Aorta (tissue), 5 donors: ENCODE measurements at regions not wholly inside any gene's neighbourhood (a gene's known extent, or its start where the extent isn't known, plus 50 kb on each side); places are given as distances from the start of the nearest gene placed in this dataset.

Source experiments
- ATAC-seq: fragments of 200-7000 bp; cut with Tn5 transposase; one replicate; pipeline ENCODE4 v1.9.1; 2022; ENCODE audit warnings: moderate library complexity; ENCODE audit not compliant: low FRiP score
- DNase-seq, 2 donors: peaks; one replicate each; pipeline ENCODE4 v3.0.0-alpha.2; 2020
- H3K27ac ChIP-seq, 2 donors: one replicate each; pipeline ENCODE4 v1.5.1; 2013; ENCODE audit warnings: low read length in 2 of 2, mild to moderate bottlenecking in 2 of 2, moderate library complexity in 2 of 2, control low read depth in 1 of 2, inconsistent platforms in 1 of 2, low read depth in 1 of 2
- H3K27me3 ChIP-seq, 2 donors: one replicate each; pipeline ENCODE4 v1.6.1; 2013; ENCODE audit warnings: control low read depth in 1 of 2, low read length in 1 of 2, mild to moderate bottlenecking in 1 of 2, moderate library complexity in 1 of 2; ENCODE audit not compliant: insufficient read depth in 2 of 2, control insufficient read depth in 1 of 2
- H3K36me3 ChIP-seq, 2 donors: one replicate each; pipeline ENCODE4 v1.6.1; 2013; ENCODE audit warnings: control low read depth in 1 of 2, low read length in 1 of 2, mild to moderate bottlenecking in 1 of 2; ENCODE audit not compliant: insufficient read depth in 2 of 2, control insufficient read depth in 1 of 2
- H3K4me1 ChIP-seq, 2 donors: one replicate each; pipeline ENCODE4 v1.6.1; 2013; ENCODE audit warnings: low read length in 2 of 2, control low read depth in 1 of 2, mild to moderate bottlenecking in 1 of 2, moderate library complexity in 1 of 2; ENCODE audit not compliant: insufficient read depth in 2 of 2, control insufficient read depth in 1 of 2
- H3K4me3 ChIP-seq, 2 donors: one replicate each; pipeline ENCODE4 v1.5.1; 2013; ENCODE audit warnings: low read length in 2 of 2, control low read depth in 1 of 2, mild to moderate bottlenecking in 1 of 2
- H3K9me3 ChIP-seq: one replicate; pipeline ENCODE4 v1.6.1; 2013; ENCODE audit warnings: mild to moderate bottlenecking, low read length; ENCODE audit not compliant: control insufficient read depth
- WGBS, 2 donors: extraction: QIAGEN DNeasy Blood & Tissue Kit; methylation state at CpG; one replicate each; pipeline ENCODE4 v1.1.7; 2013; 5-methylcytosine and 5-hydroxymethylcytosine counted together
- intact Hi-C, 2 donors: fragments of 100-400 bp; cut with DNase I; formaldehyde crosslinking; loops; one replicate each; pipeline versions ENCODE4 v1.14.2 to v1.15.0; 2022
- donor health status: healthy with polysubstance abuse.
- donor health status: Bipolar disorder and iron deficiency.
- donor health status: DM: no; HTN: no; CAD: no.
- donor health status: DM: no; HTN: no; CAD: no.
- donor health status: DM: yes; HTN: yes; CAD: no.

- 55 to 70% methylated on average over 4 of the region's 4 CpGs for WGBS, 2 donors
- intact Hi-C loops: no loop called here
- Histone ChIP-seq H3K27me3 (no peaks in the 10 kb centered on the region), H3K4me1 (no peaks in the 10 kb centered on the region), H3K9me3 (peaks cover 3% of the 10 kb centered on the region), H3K4me3 (no peak overlapping the region), H3K27ac (no peak overlapping the region), H3K36me3 (no peaks in the 10 kb centered on the region)
- no peak for DNase-seq
- ATAC-seq: no peak
These were observed 334.6 kb downstream of the SLC4A3 start for GRCh38 chr2:219961947-219962498.

- no peak for ATAC-seq
- no peak overlapping the region for H3K4me3 ChIP-seq
- no peaks in the 10 kb centered on the region for H3K4me1 ChIP-seq
- no peaks in the 10 kb centered on the region for H3K9me3 ChIP-seq
- intact Hi-C loops: no loop called here
- no peaks in the 10 kb centered on the region for H3K36me3 ChIP-seq
- 81% methylated on average over 2 of the region's 2 CpGs for WGBS, 2 donors
- H3K27me3 ChIP-seq: no peaks in the 10 kb centered on the region
- DNase-seq: no peak
- no peak overlapping the region for H3K27ac ChIP-seq
These were observed 335.4 kb downstream of the SLC4A3 start for GRCh38 chr2:219962801-219963200.

- ATAC-seq (no peak), DNase-seq (no peak)
- H3K9me3 ChIP-seq: no peaks in the 10 kb centered on the region
- no peaks in the 10 kb centered on the region for H3K27me3 ChIP-seq
- intact Hi-C loops: no loop called here
- H3K27ac ChIP-seq: no peak overlapping the region
- 52 to 60% methylated on average over 5 of the region's 5 CpGs for WGBS, 2 donors
- H3K36me3 ChIP-seq: no peaks in the 10 kb centered on the region
- H3K4me1 ChIP-seq: no peaks in the 10 kb centered on the region
- no peak overlapping the region for H3K4me3 ChIP-seq
These were observed 338.1 kb downstream of the SLC4A3 start for GRCh38 chr2:219965287-219966194.

DNA sequence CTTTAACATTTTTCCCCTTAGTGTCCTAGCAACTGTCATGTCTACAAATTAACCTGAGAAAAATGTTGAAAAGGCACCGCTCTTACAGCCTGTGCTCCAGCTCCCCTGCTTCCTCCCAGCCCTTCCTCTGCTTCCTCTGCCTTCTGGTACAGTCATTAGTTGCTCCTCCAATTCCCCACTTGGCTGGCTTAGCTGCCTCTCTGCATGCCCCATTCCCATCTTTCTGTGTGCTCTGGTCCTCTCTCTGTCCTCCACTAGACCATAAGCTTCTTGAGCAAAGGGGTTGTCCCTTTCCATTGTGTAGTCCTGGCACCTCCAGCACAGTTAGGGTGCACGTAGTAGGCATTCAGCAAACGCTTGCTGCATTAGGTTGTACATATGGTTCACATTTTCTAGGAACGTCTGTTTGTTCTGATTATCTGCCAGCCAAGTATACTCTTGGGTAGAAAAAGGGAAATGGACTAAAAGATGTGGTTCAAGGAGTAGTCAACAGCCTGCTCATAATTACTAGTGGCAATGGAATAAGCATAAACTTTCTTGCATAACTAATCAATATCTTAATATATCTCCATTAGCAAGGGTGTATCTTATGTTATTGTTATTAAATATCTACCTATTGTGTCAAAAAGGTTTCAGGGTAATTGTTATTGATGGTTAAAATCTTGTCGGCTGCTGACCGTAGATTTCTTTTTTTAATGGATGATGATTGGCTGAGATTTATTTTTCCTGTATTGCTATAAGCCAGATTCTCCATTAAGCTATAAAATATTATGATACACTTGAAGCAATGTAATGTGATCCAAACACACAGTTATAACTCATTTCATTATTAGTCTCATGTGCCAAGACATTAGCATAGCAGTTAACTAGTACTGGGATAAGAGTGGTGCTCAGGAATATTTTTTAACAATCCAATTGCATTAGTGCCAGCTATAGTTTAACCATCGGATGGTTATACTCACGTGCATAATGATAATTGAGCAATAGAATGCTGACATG, 340.1 kb downstream of the SLC4A3 start:
- Histone ChIP-seq H3K27ac (no peak overlapping the region), H3K9me3 (no peaks in the 10 kb centered on the region), H3K36me3 (no peaks in the 10 kb centered on the region), H3K27me3 (no peaks in the 10 kb centered on the region), H3K4me1 (no peaks in the 10 kb centered on the region), H3K4me3 (no peak overlapping the region)
- DNase-seq (no peak), ATAC-seq (no peak)
- intact Hi-C loops: no loop called here
- 65 to 66% methylated on average over 8 of the region's 8 CpGs for WGBS, 2 donors

DNA sequence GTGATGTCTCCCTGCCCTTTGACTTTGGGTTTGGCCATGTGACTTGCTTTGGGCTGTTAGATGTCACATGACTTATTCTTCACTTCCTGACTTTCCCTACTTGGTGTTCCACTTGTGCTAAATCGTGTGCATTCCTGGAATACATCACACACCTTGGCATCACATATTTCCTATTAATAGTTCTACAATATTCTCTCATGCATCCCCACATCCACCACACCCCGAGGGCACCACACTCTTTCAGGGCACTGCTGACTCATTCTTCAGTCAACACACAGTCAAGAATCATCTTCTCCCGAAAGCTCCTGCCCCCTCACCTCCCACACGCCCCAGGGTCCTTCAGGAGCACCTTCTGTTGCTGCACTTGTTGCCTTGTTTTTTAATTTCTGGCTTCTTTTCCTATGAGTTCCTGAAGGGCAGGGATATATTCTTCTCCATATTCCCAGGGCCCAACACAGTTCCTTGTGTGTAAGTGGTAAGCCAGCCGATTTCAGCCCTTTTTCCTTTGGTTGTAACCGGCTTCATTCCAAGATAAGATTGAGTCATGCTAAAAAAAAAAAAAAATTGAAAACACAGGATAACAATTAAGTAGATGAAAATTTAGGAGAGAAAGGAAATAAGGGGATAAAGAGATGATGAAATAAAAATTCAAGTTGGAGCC, 341.4 kb downstream of the SLC4A3 start:
- Histone ChIP-seq H3K27ac (no peak overlapping the region), H3K4me1 (no peaks in the 10 kb centered on the region), H3K36me3 (no peaks in the 10 kb centered on the region), H3K27me3 (no peaks in the 10 kb centered on the region), H3K9me3 (no peaks in the 10 kb centered on the region), H3K4me3 (no peak overlapping the region)
- WGBS, 2 donors: 55 to 66% methylated on average over 6 of the region's 6 CpGs
- intact Hi-C loops: no loop called here
- ATAC-seq (no peak), DNase-seq (no peak)

GRCh38 chr2:219969508-219969907, 342.1 kb downstream of the SLC4A3 start:
- H3K27me3 ChIP-seq: no peaks in the 10 kb centered on the region
- H3K27ac ChIP-seq: no peak overlapping the region
- no peaks in the 10 kb centered on the region for H3K4me1 ChIP-seq
- no peak for ATAC-seq
- DNase-seq: no peak
- no peak overlapping the region for H3K4me3 ChIP-seq
- H3K9me3 ChIP-seq: no peaks in the 10 kb centered on the region
- 73 to 83% methylated on average over 4 of the region's 4 CpGs for WGBS, 2 donors
- intact Hi-C loops: no loop called here
- H3K36me3 ChIP-seq: no peaks in the 10 kb centered on the region

GRCh38 chr2:219973136-219973535, 345.7 kb downstream of the SLC4A3 start:
- 95 to 96% methylated on average over 1 of the region's 1 CpG for WGBS, 2 donors
- no peak for DNase-seq
- H3K36me3 ChIP-seq: no peaks in the 10 kb centered on the region
- intact Hi-C loops: no loop called here
- H3K27ac ChIP-seq: no peak overlapping the region
- ATAC-seq: no peak
- no peaks in the 10 kb centered on the region for H3K9me3 ChIP-seq
- H3K4me1 ChIP-seq: no peaks in the 10 kb centered on the region
- no peak overlapping the region for H3K4me3 ChIP-seq
- H3K27me3 ChIP-seq: no peaks in the 10 kb centered on the region

DNA sequence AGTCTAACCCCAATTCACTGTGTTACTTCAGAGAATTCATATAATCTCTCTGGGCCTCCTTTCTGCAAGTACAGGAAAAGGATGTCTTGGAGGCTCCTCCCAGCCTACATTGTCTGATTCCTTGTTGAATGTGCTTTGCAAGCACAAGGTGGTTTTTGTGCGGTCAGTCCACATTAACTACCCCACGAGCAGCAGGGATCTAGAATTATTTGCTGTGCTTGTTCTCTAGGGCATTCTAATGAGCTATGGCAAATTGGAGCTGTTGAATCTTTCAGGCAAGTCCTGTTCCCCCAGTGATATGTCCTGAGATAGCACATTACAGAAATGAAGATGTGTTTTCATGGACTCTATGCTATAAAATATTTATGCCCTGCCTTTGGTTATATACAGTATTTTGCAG, 349.4 kb downstream of the SLC4A3 start:
- 90 to 91% methylated on average over 2 of the region's 2 CpGs for WGBS, 2 donors
- Histone ChIP-seq H3K27me3 (no peaks in the 10 kb centered on the region), H3K36me3 (no peaks in the 10 kb centered on the region), H3K4me1 (no peaks in the 10 kb centered on the region), H3K27ac (no peak overlapping the region), H3K9me3 (no peaks in the 10 kb centered on the region), H3K4me3 (no peak overlapping the region)
- ATAC-seq (no peak), DNase-seq (no peak)
- intact Hi-C loops: no loop called here
